SK-N-SH (cell line): ENCODE measurements at regions not wholly inside any gene's neighbourhood (a gene's known extent, or its start where the extent isn't known, plus 50 kb on each side); places are given as distances from the start of the nearest gene placed in this dataset.

Experiments
- CTCF ChIA-PET: fragments of 300-600, 350-600 bp; formaldehyde crosslinking; extraction: SDS; loops from one replicate; lab custom pipeline; 2021; lab: Yijun Ruan, JAX
- POLR2A ChIA-PET: fragments of 350-600 bp; sonication (Branson Sonifier 250); formaldehyde crosslinking; extraction: SDS; loops from one replicate; lab custom pipeline; 2020; ENCODE audit warnings: antibody characterized with exemption, inconsistent platforms; lab: Yijun Ruan, JAX
- DNase-seq: peaks from one replicate; pipeline ENCODE4 v3.0.0; 2012
- H2AFZ ChIP-seq: fragments of 200-600 bp; sonication (generic); 2 replicates; pipeline ENCODE4 v1.8.1; 2016; ENCODE audit warnings: antibody characterized with exemption, mild to moderate bottlenecking, low read depth
- H3F3A ChIP-seq: fragments of 200-600 bp; sonication (generic); replicated peaks from 2 replicates; pipeline ENCODE3; 2016; ENCODE audit warnings: antibody characterized with exemption, mild to moderate bottlenecking; ENCODE audit not compliant: insufficient read depth
- H3K27ac ChIP-seq, 2 experiments: fragments of 200-500 bp in 1 of 2; fragments of 200-600 bp in 1 of 2; sonication (Bioruptor generic) in 1 of 2; sonication (generic), shearing (Covaris generic) in 1 of 2; 2 replicates each; pipeline versions ENCODE4 v1.5.1 to v1.6.1; 2014 to 2016; ENCODE audit warnings: low read depth in 2 of 2, inconsistent platforms in 1 of 2, low read length in 1 of 2, mild to moderate bottlenecking in 1 of 2, mixed read lengths in 1 of 2
- H3K27me3 ChIP-seq: fragments of 200-600 bp; sonication (generic), shearing (Covaris generic); 2 replicates; pipeline ENCODE4 v1.6.1; 2016; ENCODE audit warnings: mixed run types; ENCODE audit not compliant: insufficient read depth
- H3K36me3 ChIP-seq, 2 experiments: fragments of 200-500 bp in 1 of 2; fragments of 200-600 bp in 1 of 2; sonication (Bioruptor generic) in 1 of 2; sonication (generic) in 1 of 2; replicated peaks in 1 of 2; 2 replicates each; pipeline versions ENCODE3 to v1.5.1; 2014 to 2016; ENCODE audit warnings: low read length in 1 of 2, mild to moderate bottlenecking in 1 of 2; ENCODE audit not compliant: insufficient read depth in 2 of 2, control insufficient read depth in 1 of 2
- H3K4me1 ChIP-seq, 2 experiments: fragments of 200-500 bp in 1 of 2; fragments of 200-600 bp in 1 of 2; sonication (Bioruptor generic) in 1 of 2; sonication (generic), shearing (Covaris generic) in 1 of 2; 2 replicates each; pipeline versions ENCODE4 v1.5.1 to v1.6.1; 2014 to 2016; ENCODE audit warnings: low read depth in 1 of 2, low read length in 1 of 2, mixed run types in 1 of 2; ENCODE audit not compliant: insufficient read depth in 2 of 2, control insufficient read depth in 1 of 2
- H3K4me2 ChIP-seq: fragments of 200-600 bp; sonication (generic), shearing (Covaris generic); 2 replicates; pipeline ENCODE4 v1.6.1; 2017; ENCODE audit warnings: mixed run types
- H3K4me3 ChIP-seq, 2 experiments: fragments of 200-500 bp in 1 of 2; fragments of 200-600 bp in 1 of 2; sonication (Bioruptor generic) in 1 of 2; sonication (generic), shearing (Covaris generic) in 1 of 2; 2 replicates each; pipeline versions ENCODE4 v1.5.1 to v1.8.1; 2014 to 2016; ENCODE audit warnings: low read depth in 2 of 2, inconsistent platforms in 1 of 2, low read length in 1 of 2, mild to moderate bottlenecking in 1 of 2, mixed read lengths in 1 of 2, moderate library complexity in 1 of 2
- H3K79me2 ChIP-seq: fragments of 200-600 bp; sonication (generic); 2 replicates; pipeline ENCODE4 v1.8.1; 2017; ENCODE audit warnings: mild to moderate bottlenecking; ENCODE audit not compliant: insufficient read depth
- H3K9ac ChIP-seq: fragments of 200-600 bp; sonication (generic); 2 replicates; pipeline ENCODE4 v1.6.1; 2017; ENCODE audit warnings: mixed run types
- H3K9me2 ChIP-seq: fragments of 200-600 bp; sonication (generic); 2 replicates; pipeline ENCODE4 v1.6.1; 2017; ENCODE audit warnings: mixed run types
- H3K9me3 ChIP-seq: fragments of 200-600 bp; sonication (generic); 2 replicates; pipeline ENCODE4 v1.6.1; 2017; ENCODE audit warnings: mixed run types, mild to moderate bottlenecking, moderate library complexity
- H4K20me1 ChIP-seq: fragments of 200-600 bp; sonication (generic); 2 replicates; pipeline ENCODE4 v1.6.1; 2017; ENCODE audit warnings: mild to moderate bottlenecking, mixed run types; ENCODE audit not compliant: insufficient read depth
- EP300 ChIP-seq, 2 experiments: IDR thresholded peaks; 2 replicates each; pipeline versions ENCODE4 v1.4.0 to v1.6.1; 2012; ENCODE audit warnings: borderline replicate concordance in 1 of 2, low read depth in 1 of 2, low read length in 1 of 2
- FOSL2 ChIP-seq: IDR thresholded peaks from 2 replicates; pipeline ENCODE4 v1.4.0; 2012; ENCODE audit warnings: low read depth, mild to moderate bottlenecking, moderate library complexity, borderline replicate concordance
- FOXJ3 ChIP-seq: sonication (generic); formaldehyde crosslinking; IDR thresholded peaks from 2 replicates; pipeline ENCODE4 v1.5.1; 2020; ENCODE audit warnings: mild to moderate bottlenecking, missing genetic modification reagents
- GATA2 ChIP-seq: sonication (generic); formaldehyde crosslinking; IDR thresholded peaks from 2 replicates; pipeline ENCODE4 v1.5.0; 2020; ENCODE audit warnings: mild to moderate bottlenecking, missing genetic modification reagents
- JUND ChIP-seq: IDR thresholded peaks from 2 replicates; pipeline ENCODE4 v1.4.0; 2012
- MEF2A ChIP-seq: IDR thresholded peaks from 2 replicates; pipeline ENCODE4 v1.4.0; 2012; ENCODE audit warnings: low read depth, borderline replicate concordance
- MXI1 ChIP-seq: IDR thresholded peaks from 2 replicates; pipeline ENCODE4 v1.6.1; 2012; ENCODE audit warnings: mild to moderate bottlenecking, low read depth, low read length, improper control_type of control experiment
- POLR2AphosphoS5 ChIP-seq: IDR thresholded peaks from 2 replicates; pipeline ENCODE4 v1.6.1; 2012; ENCODE audit warnings: low read depth, low read length
- RAD21 ChIP-seq: IDR thresholded peaks from 2 replicates; pipeline ENCODE4 v1.6.1; 2012; ENCODE audit warnings: mild to moderate bottlenecking, low read length
- RCOR1 ChIP-seq: fragments of 150-350 bp; IDR thresholded peaks from 2 replicates; pipeline ENCODE4 v1.6.1; 2017; ENCODE audit warnings: antibody characterized with exemption, low read length
- REST ChIP-seq: IDR thresholded peaks from 2 replicates; pipeline ENCODE4 v1.6.1; 2012; ENCODE audit warnings: mild to moderate bottlenecking, low read depth, low read length, moderate library complexity
- RXRA ChIP-seq: IDR thresholded peaks from 2 replicates; pipeline ENCODE4 v1.4.0; 2012; ENCODE audit warnings: low read depth, mild to moderate bottlenecking, borderline replicate concordance
- SIN3A ChIP-seq: IDR thresholded peaks from 2 replicates; pipeline ENCODE4 v1.6.1; 2012; ENCODE audit warnings: low read depth, mild to moderate bottlenecking, low read length, moderate library complexity, borderline replicate concordance
- TEAD4 ChIP-seq: IDR thresholded peaks from 2 replicates; pipeline ENCODE4 v1.4.0; 2012; ENCODE audit warnings: mild to moderate bottlenecking, borderline replicate concordance; ENCODE audit not compliant: insufficient read depth
- ZBTB33 ChIP-seq: IDR thresholded peaks from 2 replicates; pipeline ENCODE4 v1.4.0; 2012; ENCODE audit warnings: low read depth, borderline replicate concordance
- WGBS: methylation state at CpG from one replicate; pipeline ENCODE4 v1.1.6; 2017; ENCODE audit warnings: low lambda C conversion rate; 5-methylcytosine and 5-hydroxymethylcytosine counted together
- TF ChIP-seq, protein P1 (sequence below): fragments of 150-350 bp; IDR thresholded peaks from 2 replicates; pipeline ENCODE4 v1.6.1; 2016; ENCODE audit warnings: mild to moderate bottlenecking, low read depth, low read length
- TF ChIP-seq, protein P2 (sequence below): IDR thresholded peaks from 2 replicates; pipeline ENCODE4 v1.4.0; 2012; ENCODE audit warnings: low read depth, borderline replicate concordance

DNA sequence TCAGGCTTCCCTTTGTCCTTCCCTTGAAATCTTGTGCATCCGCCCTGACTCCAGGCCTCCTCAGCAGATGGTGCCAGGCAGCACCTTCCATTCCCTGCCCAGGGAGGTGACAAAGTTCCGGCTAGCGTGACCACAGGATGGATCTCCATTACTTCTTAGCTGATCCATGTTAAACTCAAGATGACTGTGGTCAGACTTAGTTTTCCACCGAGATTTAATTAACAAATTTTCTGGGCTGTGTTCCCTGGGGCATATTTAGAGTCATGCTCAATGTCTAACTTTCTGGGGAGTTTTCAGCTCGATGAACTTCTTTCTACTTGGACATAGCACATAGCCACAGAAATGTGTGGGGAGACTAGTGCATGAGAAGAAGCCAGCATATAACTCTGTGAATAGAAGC is 215.1 kb upstream of the SFRP2 start (continued):
- no peak for TF ChIP-seq ZBTB33
- TF ChIP-seq GATA2 (CRISPR knock-in tag): no peak
- TF ChIP-seq, protein P1, sequence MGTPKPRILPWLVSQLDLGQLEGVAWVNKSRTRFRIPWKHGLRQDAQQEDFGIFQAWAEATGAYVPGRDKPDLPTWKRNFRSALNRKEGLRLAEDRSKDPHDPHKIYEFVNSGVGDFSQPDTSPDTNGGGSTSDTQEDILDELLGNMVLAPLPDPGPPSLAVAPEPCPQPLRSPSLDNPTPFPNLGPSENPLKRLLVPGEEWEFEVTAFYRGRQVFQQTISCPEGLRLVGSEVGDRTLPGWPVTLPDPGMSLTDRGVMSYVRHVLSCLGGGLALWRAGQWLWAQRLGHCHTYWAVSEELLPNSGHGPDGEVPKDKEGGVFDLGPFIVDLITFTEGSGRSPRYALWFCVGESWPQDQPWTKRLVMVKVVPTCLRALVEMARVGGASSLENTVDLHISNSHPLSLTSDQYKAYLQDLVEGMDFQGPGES: no peak
- no peak for TF ChIP-seq RXRA

GRCh38 chr4:154003378-154003777 is 214.5 kb upstream of the SFRP2 start:
- TF ChIP-seq MEF2A (no peak), RCOR1 (no peak), SIN3A (no peak), RAD21 (no peak)
- no peak overlapping the region for H3K27ac ChIP-seq
- ChIA-PET POLR2A (interaction anchor here (0.6 kb wide), 1 partner anchor 46 kb away, joined by 3 read pairs; no protein-coding TSS in a partner anchor), CTCF (no interaction called here)
- no peaks in the 10 kb centered on the region for H3K36me3 ChIP-seq
- no peak overlapping the region for H3K4me3 ChIP-seq
- DNase-seq: no peak
- no peak overlapping the region for H2AFZ ChIP-seq
- H3K27me3 ChIP-seq: no peaks in the 10 kb centered on the region
- no peaks in the 10 kb centered on the region for H3K79me2 ChIP-seq
- H3K4me1 ChIP-seq: no peaks in the 10 kb centered on the region
- H3K4me2 ChIP-seq: no peak overlapping the region
- no peaks in the 10 kb centered on the region for H3K9me2 ChIP-seq
- no peak overlapping the region for H3K9ac ChIP-seq
- no peaks in the 10 kb centered on the region for H3F3A ChIP-seq
- WGBS: 9% methylated on average over 1 of the region's 1 CpG
- no peaks in the 10 kb centered on the region for H3K9me3 ChIP-seq
- no peaks in the 10 kb centered on the region for H4K20me1 ChIP-seq

DNA sequence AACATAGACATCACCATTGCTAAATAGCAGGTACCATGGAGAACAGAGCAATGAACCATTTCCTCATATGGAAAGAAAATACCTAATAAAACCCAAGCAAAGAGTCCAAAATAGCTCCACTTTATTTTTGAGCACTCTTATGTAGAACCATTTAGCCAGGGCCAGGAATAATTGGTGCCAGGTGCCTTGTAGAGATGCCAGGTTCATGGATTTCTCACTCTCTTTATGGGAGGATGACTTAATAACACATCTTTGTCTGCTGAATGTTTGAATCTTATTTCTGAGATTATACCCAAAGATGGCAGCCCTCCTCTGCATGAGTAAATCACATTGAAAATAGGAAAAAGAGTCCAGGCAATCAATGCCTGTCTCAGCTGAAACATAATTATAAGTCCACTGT is 212.3 kb upstream of the SFRP2 start:
- Histone ChIP-seq H3K9ac (no peak overlapping the region), H3K27me3 (no peaks in the 10 kb centered on the region), H2AFZ (no peak overlapping the region), H3K4me3 (no peak overlapping the region), H3K27ac (no peak overlapping the region), H3K79me2 (no peaks in the 10 kb centered on the region), H3K4me1 (no peaks in the 10 kb centered on the region), H3K9me2 (no peaks in the 10 kb centered on the region), H3K36me3 (no peaks in the 10 kb centered on the region), H3F3A (no peaks in the 10 kb centered on the region), H4K20me1 (no peaks in the 10 kb centered on the region), H3K4me2 (no peak overlapping the region), H3K9me3 (no peaks in the 10 kb centered on the region)
- DNase-seq: no peak
- ChIA-PET CTCF (no interaction called here), POLR2A (no interaction called here)
- TF ChIP-seq JUND: no peak
- TF ChIP-seq POLR2AphosphoS5: no peak
- TF ChIP-seq EP300 (IDR thresholded peaks at IDR 0.05; ENCODE audit: borderline replicate concordance in 1 of 2, low read depth in 1 of 2, low read length in 1 of 2): no peak
- TF ChIP-seq FOSL2: no peak
- TF ChIP-seq REST: no peak
- TF ChIP-seq SIN3A: no peak
- TF ChIP-seq, protein P2, sequence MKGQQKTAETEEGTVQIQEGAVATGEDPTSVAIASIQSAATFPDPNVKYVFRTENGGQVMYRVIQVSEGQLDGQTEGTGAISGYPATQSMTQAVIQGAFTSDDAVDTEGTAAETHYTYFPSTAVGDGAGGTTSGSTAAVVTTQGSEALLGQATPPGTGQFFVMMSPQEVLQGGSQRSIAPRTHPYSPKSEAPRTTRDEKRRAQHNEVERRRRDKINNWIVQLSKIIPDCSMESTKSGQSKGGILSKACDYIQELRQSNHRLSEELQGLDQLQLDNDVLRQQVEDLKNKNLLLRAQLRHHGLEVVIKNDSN: no peak
- TF ChIP-seq ZBTB33: no peak
- no peak for TF ChIP-seq TEAD4
- TF ChIP-seq FOXJ3 (CRISPR knock-in tag): no peak
- TF ChIP-seq MXI1: no peak
